ENCODE measurements at regions not wholly inside any gene's neighbourhood (a gene's known extent, or its start where the extent isn't known, plus 50 kb on each side); places are given as distances from the start of the nearest gene placed in this dataset.
A peak's percentile ranks its signal among the peaks of the same experiment; 100 is the strongest.

- DNase-seq, result no peak
- intact Hi-C loops (cut with DNase I), result no loop called here
- Histone ChIP-seq H3K27ac (no peak overlapping the region), H3K36me3 (no peaks in the 10 kb centered on the region), H3K9me3 (no peaks in the 10 kb centered on the region), H3K4me1 (peaks cover 0 to 6% of the 10 kb centered on the region in 2 donors), H3K27me3 (no peaks in the 10 kb centered on the region), H3K4me3 (replicated peaks in 1 of 3) (no peak overlapping the region)
- 60 to 61% methylated on average over 3 of the region's 3 CpGs for WGBS, 2 donors
- TF ChIP-seq POLR2A (IDR thresholded peaks at IDR 0.05), result no peak
- TF ChIP-seq CTCF (IDR thresholded peaks at IDR 0.05), result no peak
Measured at GRCh38 chr18:10120622-10121021, 206.8 kb downstream of the VAPA start.

GRCh38 chr18:10121028-10121427 lies 207.2 kb downstream of the VAPA start:
- H3K9me3 ChIP-seq, result no peaks in the 10 kb centered on the region
- no peak for DNase-seq
- no peak overlapping the region for H3K4me3 ChIP-seq (replicated peaks in 1 of 3)
- no peak overlapping the region for H3K27ac ChIP-seq
- TF ChIP-seq CTCF (IDR thresholded peaks at IDR 0.05), result no peak
- TF ChIP-seq POLR2A (IDR thresholded peaks at IDR 0.05), result no peak
- no peaks in the 10 kb centered on the region for H3K27me3 ChIP-seq
- no peaks in the 10 kb centered on the region for H3K36me3 ChIP-seq
- H3K4me1 ChIP-seq, result peaks cover 0 to 6% of the 10 kb centered on the region in 2 donors
- intact Hi-C loops (cut with DNase I), result no loop called here
- 90 to 95% methylated on average over 1 of the region's 1 CpG for WGBS, 2 donors

GRCh38 chr18:10121786-10122515 lies 208.1 kb downstream of the VAPA start:
- Histone ChIP-seq H3K9me3 (no peaks in the 10 kb centered on the region), H3K36me3 (no peaks in the 10 kb centered on the region), H3K27ac (no peak overlapping the region), H3K27me3 (no peaks in the 10 kb centered on the region), H3K4me3 (replicated peaks in 1 of 3) (no peak overlapping the region), H3K4me1 (peaks cover 0 to 6% of the 10 kb centered on the region in 2 donors)
- peak; percentile 57 to 60 for DNase-seq
- whole genome bisulfite sequencing, 2 donors, result 36 to 45% methylated on average over 10 to 11 of the region's 11 CpGs
- intact Hi-C loops (cut with DNase I), result no loop called here
- no peak for TF ChIP-seq POLR2A (IDR thresholded peaks at IDR 0.05)
- TF ChIP-seq CTCF (IDR thresholded peaks at IDR 0.05), result no peak

- Histone ChIP-seq H3K9me3 (no peaks in the 10 kb centered on the region), H3K27ac (no peak overlapping the region), H3K36me3 (no peaks in the 10 kb centered on the region), H3K27me3 (no peaks in the 10 kb centered on the region), H3K4me3 (replicated peaks in 1 of 3) (no peak overlapping the region), H3K4me1 (peaks cover 0 to 6% of the 10 kb centered on the region in 2 donors)
- TF ChIP-seq CTCF (IDR thresholded peaks at IDR 0.05), result no peak
- TF ChIP-seq POLR2A (IDR thresholded peaks at IDR 0.05), result no peak
- DNase-seq, result no peak
- 94 to 95% methylated on average over 19 of the region's 19 CpGs for WGBS, 2 donors
- intact Hi-C loops (cut with DNase I), result no loop called here
Measured at GRCh38 chr18:10122988-10123950, 209.5 kb downstream of the VAPA start.

GRCh38 chr18:10124071-10124470 lies 210.3 kb downstream of the VAPA start:
- Histone ChIP-seq H3K9me3 (no peaks in the 10 kb centered on the region), H3K4me3 (replicated peaks in 1 of 3) (no peak overlapping the region), H3K27me3 (no peaks in the 10 kb centered on the region), H3K27ac (no peak overlapping the region), H3K4me1 (peaks cover 0 to 6% of the 10 kb centered on the region in 2 donors), H3K36me3 (no peaks in the 10 kb centered on the region)
- DNase-seq, result no peak
- intact Hi-C loops (cut with DNase I), result no loop called here
- 95 to 97% methylated on average over 9 of the region's 9 CpGs for WGBS, 2 donors
- no peak for TF ChIP-seq CTCF (IDR thresholded peaks at IDR 0.05)
- TF ChIP-seq POLR2A (IDR thresholded peaks at IDR 0.05), result no peak
